CD14-positive monocyte (primary cell): ENCODE measurements at regions not wholly inside any gene's neighbourhood (a gene's known extent, or its start where the extent isn't known, plus 50 kb on each side); places are given as distances from the start of the nearest gene placed in this dataset.
A peak's percentile ranks its signal among the peaks of the same experiment; 100 is the strongest.

Source experiments
- DNase-seq, 3 donors: peaks; one replicate each; pipeline ENCODE4 v3.0.0-alpha.2; 2011 to 2022
- H2AFZ ChIP-seq: 2 replicates; pipeline ENCODE4 v1.6.0; 2012; ENCODE audit warnings: mild to moderate bottlenecking, low read depth, low read length, inconsistent platforms; ENCODE audit not compliant: insufficient read depth, poor library complexity, severe bottlenecking
- H3K27ac ChIP-seq, 2 donors: 1 replicate in 1 of 2; 2 replicates in 1 of 2; pipeline ENCODE4 v1.5.1; 2012 to 2013; ENCODE audit warnings: low read length in 2 of 2, control low read depth in 1 of 2, inconsistent platforms in 1 of 2, low read depth in 1 of 2, mild to moderate bottlenecking in 1 of 2
- H3K27me3 ChIP-seq, 2 donors: one replicate each; pipeline versions ENCODE4 v1.6.0 to v1.6.1; 2011 to 2013; ENCODE audit warnings: low read length in 2 of 2; ENCODE audit not compliant: control insufficient read depth in 2 of 2, insufficient read depth in 2 of 2
- H3K36me3 ChIP-seq, 2 donors: replicated peaks in 1 of 2; 1 replicate in 1 of 2; 2 replicates in 1 of 2; pipeline versions ENCODE4 v1.5.1 to v1.6.1; 2012 to 2013; ENCODE audit warnings: low read length in 2 of 2, control low read depth in 1 of 2, inconsistent platforms in 1 of 2, mild to moderate bottlenecking in 1 of 2; ENCODE audit not compliant: insufficient read depth in 2 of 2, control insufficient read depth in 1 of 2
- H3K4me1 ChIP-seq, 2 donors: 1 replicate in 1 of 2; 2 replicates in 1 of 2; pipeline versions ENCODE4 v1.5.1 to v1.6.1; 2012 to 2013; ENCODE audit warnings: low read length in 2 of 2, control low read depth in 1 of 2, inconsistent platforms in 1 of 2, mild to moderate bottlenecking in 1 of 2, moderate library complexity in 1 of 2; ENCODE audit not compliant: insufficient read depth in 2 of 2, control insufficient read depth in 1 of 2
- H3K4me2 ChIP-seq: replicated peaks from 2 replicates; pipeline ENCODE3; 2012; ENCODE audit warnings: low read length, moderate library complexity, mild to moderate bottlenecking; ENCODE audit not compliant: poor library complexity, severe bottlenecking; ENCODE audit errors: extremely low read depth
- H3K4me3 ChIP-seq, 3 experiments: fragments of 200-600 bp in 1 of 3; sonication (generic) in 1 of 3; replicated peaks in 1 of 3; 1 replicate in 2 of 3; 2 replicates in 1 of 3; pipeline ENCODE4 v1.5.1; 2011 to 2013; ENCODE audit warnings: low read length in 3 of 3, mild to moderate bottlenecking in 3 of 3, control low read depth in 2 of 3, low read depth in 2 of 3, inconsistent platforms in 1 of 3, moderate library complexity in 1 of 3
- H3K79me2 ChIP-seq: 2 replicates; pipeline ENCODE4 v1.6.0; 2012; ENCODE audit warnings: mild to moderate bottlenecking, control low read depth, inconsistent platforms, low read length, moderate library complexity; ENCODE audit not compliant: insufficient read depth
- H3K9ac ChIP-seq: 2 replicates; pipeline ENCODE4 v1.6.0; 2017; ENCODE audit warnings: low read length, mild to moderate bottlenecking; ENCODE audit not compliant: insufficient read depth, poor library complexity, severe bottlenecking
- H3K9me3 ChIP-seq, 2 donors: replicated peaks in 1 of 2; 1 replicate in 1 of 2; 2 replicates in 1 of 2; pipeline versions ENCODE4 v1.5.1 to v1.6.1; 2012 to 2013; ENCODE audit warnings: low read length in 2 of 2, control low read depth in 1 of 2; ENCODE audit not compliant: control insufficient read depth in 1 of 2, insufficient read depth in 1 of 2
- H4K20me1 ChIP-seq: 2 replicates; pipeline ENCODE4 v1.6.0; 2012; ENCODE audit warnings: mild to moderate bottlenecking, low read length, control low read depth, moderate library complexity; ENCODE audit not compliant: insufficient read depth
- H3K27ac Mint-ChIP-seq, 7 donors: one replicate each; pipeline ENCODE4 v1.8.0; 2020; ENCODE audit warnings: mild to moderate bottlenecking in 7 of 7, mixed read lengths in 7 of 7, moderate library complexity in 6 of 7, inconsistent platforms in 2 of 7
- H3K27me3 Mint-ChIP-seq, 3 donors: one replicate each; pipeline ENCODE4 v1.8.0; 2021 to 2022; ENCODE audit warnings: low read depth in 3 of 3, mild to moderate bottlenecking in 3 of 3, mixed read lengths in 3 of 3, moderate library complexity in 3 of 3, inconsistent platforms in 1 of 3
- H3K36me3 Mint-ChIP-seq, 2 donors: one replicate each; pipeline ENCODE4 v1.8.0; 2020; ENCODE audit warnings: mixed read lengths in 2 of 2, inconsistent platforms in 1 of 2, mild to moderate bottlenecking in 1 of 2
- H3K4me1 Mint-ChIP-seq: one replicate; pipeline ENCODE4 v1.8.0; 2020; ENCODE audit warnings: mild to moderate bottlenecking, mixed read lengths
- H3K4me3 Mint-ChIP-seq, 2 donors: one replicate each; pipeline ENCODE4 v1.8.0; 2020; ENCODE audit warnings: mild to moderate bottlenecking in 2 of 2, mixed read lengths in 2 of 2, moderate library complexity in 1 of 2
- H3K9me3 Mint-ChIP-seq, 7 donors: one replicate each; pipeline ENCODE4 v1.8.0; 2020 to 2022; ENCODE audit warnings: mixed read lengths in 7 of 7, mild to moderate bottlenecking in 6 of 7, moderate library complexity in 6 of 7, inconsistent platforms in 2 of 7
- CTCF ChIP-seq: fragments of 200-600 bp; IDR thresholded peaks from one replicate; pipeline ENCODE4 v1.8.0; 2022; ENCODE audit warnings: antibody characterized with exemption, mild to moderate bottlenecking
- WGBS: methylation state at CpG from one replicate; pipeline ENCODE4 v1.1.5; 2013; ENCODE audit warnings: missing lambda C conversion rate; ENCODE audit not compliant: insufficient coverage; 5-methylcytosine and 5-hydroxymethylcytosine counted together
- intact Hi-C, 2 donors: fragments of 100-400 bp; cut with micrococcal nuclease; formaldehyde crosslinking; loops; one replicate each; pipeline versions ENCODE4 v1.15.0 to v1.15.1; 2023

- peak in 1 of 3 donors; percentile 4 for DNase-seq
- Histone ChIP-seq H3K9ac (no peak overlapping the region), H4K20me1 (no peaks in the 10 kb centered on the region), H3K27ac (no peak overlapping the region), H3K27me3 (no peaks in the 10 kb centered on the region), H3K4me3 (no peak overlapping the region), H3K4me1 (peaks cover 5 to 14% of the 10 kb centered on the region in 2 donors), H3K79me2 (no peaks in the 10 kb centered on the region), H3K36me3 (no peaks in the 10 kb centered on the region), H3K4me2 (no peak overlapping the region), H3K9me3 (no peaks in the 10 kb centered on the region), H2AFZ (no peak overlapping the region)
- no peak overlapping the region for H3K4me3 Mint-ChIP-seq
- H3K27me3 Mint-ChIP-seq, result peaks cover 0 to 3% (median 0%) of the 10 kb centered on the region in 3 donors
- WGBS, result 0% methylated on average over 1 of the region's 1 CpG
- intact Hi-C loops, result no loop called here
- H3K27ac Mint-ChIP-seq, result peak overlapping the region in 1 of 7 donors; percentile 4
- H3K9me3 Mint-ChIP-seq, result peaks cover 0 to 7% (median 3%) of the 10 kb centered on the region in 7 donors
- H3K4me1 Mint-ChIP-seq, result peaks cover 12% of the 10 kb centered on the region
- no peaks in the 10 kb centered on the region for H3K36me3 Mint-ChIP-seq
- no peak for TF ChIP-seq CTCF
Observed at GRCh38 chr12:77377116-77377515, 311.7 kb upstream of the E2F7 start.

- Histone ChIP-seq H2AFZ (no peak overlapping the region), H3K79me2 (no peaks in the 10 kb centered on the region), H3K4me3 (no peak overlapping the region), H3K4me1 (peaks cover 5 to 10% of the 10 kb centered on the region in 2 donors), H3K27ac (no peak overlapping the region), H3K9ac (no peak overlapping the region), H3K27me3 (no peaks in the 10 kb centered on the region), H3K4me2 (no peak overlapping the region), H3K9me3 (no peaks in the 10 kb centered on the region), H4K20me1 (no peaks in the 10 kb centered on the region), H3K36me3 (no peaks in the 10 kb centered on the region)
- Mint-ChIP-seq H3K36me3 (no peaks in the 10 kb centered on the region), H3K9me3 (peaks cover 0 to 6% (median 3%) of the 10 kb centered on the region in 7 donors), H3K27me3 (no peaks in the 10 kb centered on the region), H3K4me3 (no peak overlapping the region), H3K27ac (no peak overlapping the region), H3K4me1 (peaks cover 9% of the 10 kb centered on the region)
- TF ChIP-seq CTCF, result no peak
- DNase-seq, result no peak
- no CpG with 5 or more reads among the region's 1 CpG for WGBS
- intact Hi-C loops, result no loop called here
Observed at GRCh38 chr12:77374673-77375072, 309.3 kb upstream of the E2F7 start.
